NCI-H1105 (cell line): ENCODE measurements at regions not wholly inside any gene's neighbourhood (a gene's known extent, or its start where the extent isn't known, plus 50 kb on each side); places are given as distances from the start of the nearest gene placed in this dataset.

Source experiments
- DNase-seq: peaks from one replicate; lab custom pipeline; 2025; lab: John Stamatoyannopoulos, UW

DNA sequence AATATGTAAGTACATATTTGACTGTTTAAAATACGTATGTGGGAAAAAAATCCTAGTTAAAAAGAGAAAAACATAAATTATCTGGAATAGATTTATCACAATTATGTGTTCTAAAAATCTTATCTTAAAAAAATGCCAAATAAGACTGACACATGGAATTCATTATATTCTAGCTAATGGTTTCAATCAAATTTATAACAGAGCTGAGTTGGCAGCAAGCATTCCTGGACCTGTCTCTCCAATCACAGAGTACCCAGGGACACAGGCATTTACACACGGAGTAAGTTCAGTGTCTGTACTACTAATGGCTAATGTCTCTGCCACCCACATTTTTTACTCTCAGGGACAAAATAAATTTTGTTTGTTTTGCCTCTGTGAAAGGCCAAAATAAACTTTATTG lies 122.3 kb downstream of the RPS12 start:
- no peak for DNase-seq

DNA sequence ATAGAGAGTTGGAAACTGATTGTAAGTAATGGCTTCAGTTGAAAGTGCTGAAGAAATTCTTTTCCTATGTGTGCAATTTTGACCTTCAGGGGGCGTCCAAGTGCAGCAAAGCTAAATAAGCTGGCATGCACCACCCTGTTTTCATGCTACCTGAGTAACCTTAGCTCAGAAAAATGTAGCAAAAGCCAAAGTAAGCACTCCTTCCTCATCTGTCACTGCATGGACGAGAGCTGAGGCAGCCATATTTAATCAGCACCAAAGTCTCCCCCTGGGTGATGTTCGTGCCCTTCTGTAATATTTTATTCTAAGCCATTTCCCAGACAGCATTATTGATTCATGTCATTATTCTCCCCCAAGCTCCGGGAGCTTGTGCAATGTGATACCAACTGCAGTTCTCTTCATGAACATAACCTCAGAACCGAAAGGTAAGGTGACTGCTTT lies 123.1 kb downstream of the RPS12 start:
- DNase-seq: peak; percentile 68

DNA sequence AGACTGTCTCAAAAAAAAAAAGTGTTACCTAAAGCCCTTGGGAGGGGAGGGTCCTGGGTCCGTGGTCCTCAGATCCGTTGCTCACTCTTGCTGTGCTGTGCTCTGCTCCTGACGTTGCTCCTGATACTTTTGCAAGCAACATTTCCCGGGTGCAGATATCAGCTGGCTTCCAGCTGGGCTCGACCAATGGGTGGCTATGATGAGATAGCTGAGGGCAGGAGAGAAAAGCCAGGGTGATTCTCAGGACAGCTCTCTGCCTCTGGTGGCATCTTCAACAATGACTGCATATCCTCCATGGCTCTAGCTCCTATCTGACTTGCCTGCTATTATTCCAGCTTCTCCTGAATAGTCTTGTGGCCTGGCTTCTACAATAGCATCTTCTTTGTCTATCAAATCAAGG lies 134.5 kb downstream of the RPS12 start:
- no peak for DNase-seq

DNA sequence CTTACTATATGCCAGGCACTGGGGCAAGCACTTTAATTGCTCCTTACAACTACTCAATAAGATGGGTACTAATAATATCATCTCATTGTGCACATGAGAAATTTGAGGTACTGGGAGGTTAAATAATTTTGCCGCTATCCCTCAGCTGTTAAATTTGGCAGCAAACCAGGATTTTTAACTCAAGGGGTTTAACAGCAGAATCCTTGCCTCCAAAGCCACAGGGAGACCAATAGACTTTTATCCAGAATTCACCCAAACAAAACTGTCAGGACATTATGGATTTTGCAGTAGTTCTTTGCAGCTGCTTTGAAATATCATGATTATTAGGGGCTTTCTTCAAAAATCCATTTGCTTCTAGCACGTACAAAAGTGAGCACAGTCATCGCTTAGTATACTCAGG lies 136.2 kb downstream of the RPS12 start:
- DNase-seq: no peak

DNA sequence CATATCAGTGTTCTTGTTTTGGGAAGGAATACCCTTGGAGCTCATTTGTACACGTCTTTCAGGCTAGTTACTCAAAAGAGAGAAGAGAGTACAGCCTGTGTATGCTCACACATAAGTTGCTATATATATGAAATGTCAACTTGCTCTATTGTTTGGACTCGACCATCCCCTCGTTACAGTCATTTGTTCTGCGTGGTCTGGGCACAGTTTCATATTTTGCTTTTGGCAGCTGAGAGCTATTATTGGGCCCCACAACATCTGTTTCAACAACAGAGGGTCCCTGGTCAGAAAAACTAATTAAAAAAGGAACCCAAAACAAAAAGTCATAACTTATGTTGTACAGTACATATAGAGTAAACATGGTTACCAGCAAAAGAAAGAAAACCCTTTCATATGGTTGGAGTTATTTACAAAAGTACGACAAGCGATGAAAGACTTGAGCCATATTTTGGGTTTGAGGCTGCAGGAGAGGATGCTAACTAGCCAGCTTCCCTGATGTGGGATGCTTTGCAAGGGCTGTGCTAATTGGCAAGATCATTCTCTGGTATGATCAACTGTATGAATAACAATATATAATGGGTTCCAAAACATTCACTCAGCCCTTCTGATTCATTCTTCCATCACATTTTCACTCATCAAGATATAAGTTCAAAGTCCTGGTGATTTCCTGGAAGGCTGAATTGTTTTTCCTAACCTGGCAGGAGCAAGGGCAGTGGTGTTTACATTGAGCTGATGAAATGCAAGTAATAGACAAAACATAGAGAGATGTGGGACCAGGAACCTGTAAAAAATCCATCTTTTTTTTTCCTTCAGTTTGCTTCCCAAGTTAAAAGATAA lies 137.9 kb downstream of the RPS12 start:
- DNase-seq: no peak

DNA sequence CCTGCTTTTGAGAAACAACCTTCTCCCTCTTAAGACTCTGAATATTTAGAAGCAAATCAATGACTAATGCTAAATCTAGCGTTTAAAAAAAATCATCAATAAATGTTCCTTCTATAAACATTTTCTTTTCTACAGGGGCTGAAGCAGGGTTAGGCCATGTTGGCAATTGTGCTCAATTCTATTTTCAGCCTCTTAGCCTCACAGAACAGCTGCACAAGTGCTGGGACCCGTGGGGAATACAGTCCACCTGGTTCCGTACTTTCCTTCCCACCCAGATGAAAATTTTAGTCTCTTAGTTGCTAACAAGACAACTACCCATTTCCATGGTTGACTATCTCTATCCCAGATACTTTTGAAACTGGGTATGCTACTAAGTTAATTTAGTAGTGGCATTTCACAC lies 138.6 kb downstream of the RPS12 start:
- DNase-seq: no peak

DNA sequence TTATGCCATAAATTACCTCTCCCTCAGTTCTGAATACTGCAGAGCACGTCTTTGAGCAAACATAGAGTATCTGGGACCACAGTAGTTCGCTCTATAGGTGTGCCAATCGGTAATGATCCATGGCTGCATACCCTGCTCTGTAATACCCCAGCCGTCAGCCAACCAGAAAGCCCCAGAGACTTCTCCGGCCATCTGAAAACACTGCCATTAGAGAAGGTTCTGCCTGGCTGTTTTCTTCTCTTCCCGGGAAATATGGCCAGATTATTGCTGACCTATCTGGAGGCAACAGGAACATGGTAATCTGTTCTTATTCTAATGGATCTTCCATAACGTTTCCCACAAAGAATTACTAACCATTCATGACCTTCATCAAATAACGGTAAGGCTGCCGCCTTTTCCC lies 139.9 kb downstream of the RPS12 start:
- DNase-seq: no peak

DNA sequence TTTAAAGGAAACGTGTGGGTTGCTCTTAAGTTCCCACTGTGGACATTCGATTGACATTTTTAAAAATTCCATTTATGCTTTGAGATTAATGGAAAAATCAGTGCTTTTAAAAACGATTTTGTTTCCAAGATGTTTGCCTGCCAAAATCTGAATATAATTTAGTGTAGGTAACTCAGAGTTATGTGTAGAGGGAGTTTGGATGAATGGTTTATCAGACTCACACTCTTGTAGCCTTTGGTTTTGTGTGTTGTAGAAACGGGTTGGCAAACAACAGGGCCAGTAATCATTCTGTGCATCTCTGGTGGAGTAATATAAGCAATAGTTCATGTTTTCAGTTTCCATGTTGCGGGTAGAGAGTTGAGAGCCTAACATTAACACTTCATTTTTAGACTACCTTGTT lies 140.6 kb downstream of the RPS12 start:
- DNase-seq: no peak

DNA sequence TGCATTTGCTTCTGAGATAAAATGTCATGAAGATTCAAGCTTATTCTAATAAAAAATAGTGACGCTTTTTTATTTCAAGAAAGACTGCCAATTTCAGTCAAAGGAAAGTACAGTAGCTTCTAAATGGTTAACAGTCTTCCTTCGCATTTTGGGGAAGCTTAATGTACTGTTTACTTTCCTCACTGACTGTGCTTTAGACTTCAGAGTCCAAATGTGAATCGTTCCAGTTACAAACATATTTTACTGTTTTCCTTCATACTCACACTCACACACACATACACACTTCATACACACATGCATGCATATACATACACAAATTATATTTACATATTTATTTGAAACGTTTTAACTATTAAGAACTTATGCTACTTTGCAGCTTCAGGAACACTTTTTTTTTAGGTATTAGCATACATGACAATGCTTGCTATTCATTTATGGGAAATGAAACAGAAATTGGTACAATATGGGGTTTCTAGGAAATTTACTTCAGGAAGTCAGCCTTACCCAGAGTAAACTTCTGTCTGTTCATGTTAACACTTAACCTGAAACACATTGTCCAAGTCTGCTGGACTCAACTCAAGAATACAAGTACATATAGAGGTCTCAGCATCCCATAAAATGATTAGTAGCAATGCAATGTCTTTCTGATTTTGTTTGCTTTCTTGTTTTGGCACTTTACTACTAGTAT lies 145.4 kb downstream of the RPS12 start:
- no peak for DNase-seq

DNA sequence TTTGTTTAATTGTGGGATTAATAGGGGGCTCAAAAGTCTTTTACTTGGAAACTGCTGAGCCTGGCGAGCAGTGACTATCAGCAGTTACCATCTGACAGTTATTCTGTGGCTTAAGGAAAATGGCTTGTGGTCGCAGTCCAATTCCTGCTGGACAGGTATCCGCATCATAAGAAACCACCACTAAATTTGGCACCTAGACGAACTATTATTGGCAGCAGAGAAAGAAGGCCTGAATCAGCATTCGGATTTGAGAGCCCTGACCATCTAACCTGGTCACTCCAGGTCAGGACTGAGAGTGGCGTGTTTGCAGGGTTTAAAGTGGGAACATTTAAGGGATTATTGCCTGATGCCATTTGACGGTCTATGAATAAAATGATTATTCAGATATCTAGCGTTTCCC lies 146.4 kb downstream of the RPS12 start:
- DNase-seq: no peak

DNA sequence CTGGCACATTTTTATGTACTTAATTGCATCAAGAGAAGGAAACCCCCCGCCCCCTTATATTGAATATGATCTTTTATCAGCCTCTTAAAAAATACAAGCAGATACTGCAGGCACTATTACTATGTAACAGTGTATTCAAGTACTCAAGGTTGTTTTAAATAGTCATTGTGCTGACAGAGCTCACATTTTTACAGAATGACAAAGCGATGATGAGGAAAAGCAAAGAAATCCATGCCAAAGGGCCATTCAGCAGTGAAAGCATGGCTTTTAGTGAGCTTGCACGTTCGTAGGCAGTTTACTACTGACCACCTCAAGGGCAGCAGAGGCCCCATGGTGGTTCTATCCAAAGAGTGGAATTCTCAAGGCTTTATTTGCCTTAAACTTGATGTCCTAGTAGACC lies 146.8 kb downstream of the RPS12 start:
- no peak for DNase-seq

DNA sequence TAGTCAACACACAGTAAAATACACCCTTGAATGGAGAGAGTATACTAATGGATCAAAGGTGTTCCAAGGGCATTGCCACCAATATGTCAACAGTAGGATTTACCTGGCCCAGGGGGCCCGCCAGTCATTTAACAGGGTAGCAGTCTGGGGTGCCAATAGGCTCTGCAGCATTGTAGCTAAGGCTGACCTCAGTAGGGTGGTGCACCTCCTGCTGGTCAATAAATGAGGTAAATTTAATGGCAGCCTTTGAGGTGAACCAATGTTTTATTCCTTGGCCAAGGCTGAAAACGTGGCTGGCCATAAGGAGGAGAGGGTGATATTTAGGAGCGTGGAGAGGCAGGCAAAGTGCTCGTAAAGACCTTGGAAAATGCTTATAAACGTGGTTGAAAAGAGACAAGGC lies 147.2 kb downstream of the RPS12 start:
- DNase-seq: no peak

DNA sequence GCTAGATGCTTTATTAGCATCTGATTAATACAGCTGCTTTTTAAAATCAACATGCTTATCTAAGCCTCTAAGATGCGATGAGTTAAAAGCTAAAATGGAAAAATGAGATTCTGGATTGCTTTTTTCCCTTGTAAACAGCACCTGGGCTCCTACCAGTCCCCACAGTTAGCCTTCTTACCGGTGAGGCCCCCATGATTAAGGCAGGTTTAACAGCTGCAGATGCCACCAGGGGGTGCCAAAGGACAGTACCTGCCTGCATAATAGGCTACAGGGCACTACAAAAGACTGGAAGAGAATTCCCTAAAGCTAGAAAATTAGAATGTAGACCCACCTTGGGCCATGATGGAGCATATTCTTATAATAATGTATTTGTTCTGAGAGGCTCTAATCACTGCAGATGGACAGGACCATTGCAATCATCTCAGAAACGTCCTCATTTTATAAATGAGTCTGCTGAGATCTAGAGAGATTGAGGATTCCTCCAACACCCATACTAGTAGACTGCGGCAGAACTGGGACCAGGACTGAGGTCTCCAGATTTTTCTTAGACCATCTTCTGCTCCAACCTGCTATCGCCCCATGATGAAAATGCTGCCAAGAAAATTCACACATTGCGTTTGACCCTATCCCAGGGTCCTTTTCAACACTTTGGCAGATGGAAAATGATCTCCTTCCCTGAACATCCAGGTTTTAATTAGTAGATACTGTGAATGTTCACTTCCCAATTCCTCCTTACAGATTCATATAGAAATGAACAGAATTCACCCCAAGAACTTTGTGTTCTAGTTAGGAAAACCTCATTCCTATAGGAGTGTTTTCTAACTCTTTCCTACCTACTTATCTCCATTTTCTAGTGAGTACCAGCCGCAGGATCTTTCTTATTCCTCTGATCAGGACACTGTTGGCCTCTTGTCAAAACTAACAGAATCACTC lies 148.8 kb downstream of the RPS12 start:
- DNase-seq: peak; percentile 53

DNA sequence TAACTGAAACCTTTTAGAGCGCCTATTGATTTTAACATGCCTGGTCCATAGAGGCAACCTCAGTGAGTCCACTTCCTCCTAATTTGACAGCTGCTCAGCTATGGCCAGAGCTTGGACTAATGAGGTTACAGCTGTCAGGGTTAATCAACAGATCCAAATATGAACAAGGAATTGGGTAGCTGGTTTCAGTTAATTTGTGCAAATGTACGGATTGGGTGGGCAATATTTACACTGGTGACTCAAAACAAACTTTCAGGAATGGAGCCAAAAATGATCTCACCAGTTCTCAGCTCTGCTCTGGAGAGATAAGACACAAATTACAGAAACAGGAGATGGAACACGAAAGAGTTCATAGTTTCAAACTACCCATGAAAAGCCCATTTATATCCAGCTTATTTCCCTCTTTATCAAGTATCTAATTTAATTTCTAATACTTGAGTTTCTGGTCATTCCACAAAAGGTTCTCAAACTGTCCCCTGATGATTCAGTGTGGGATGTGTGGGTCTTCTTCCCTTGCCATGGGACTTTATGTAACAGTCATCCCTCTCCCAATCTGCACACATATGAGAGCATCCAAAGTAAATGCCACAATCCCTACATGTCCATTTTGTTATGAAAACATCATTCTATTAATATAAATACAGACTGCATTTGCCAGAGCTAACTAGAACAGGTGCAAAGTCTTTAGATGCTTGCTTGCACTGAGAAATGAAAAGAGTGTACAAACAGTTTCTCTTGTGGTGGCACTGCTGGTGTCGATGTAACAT lies 149.9 kb downstream of the RPS12 start:
- DNase-seq: peak; percentile 9

DNA sequence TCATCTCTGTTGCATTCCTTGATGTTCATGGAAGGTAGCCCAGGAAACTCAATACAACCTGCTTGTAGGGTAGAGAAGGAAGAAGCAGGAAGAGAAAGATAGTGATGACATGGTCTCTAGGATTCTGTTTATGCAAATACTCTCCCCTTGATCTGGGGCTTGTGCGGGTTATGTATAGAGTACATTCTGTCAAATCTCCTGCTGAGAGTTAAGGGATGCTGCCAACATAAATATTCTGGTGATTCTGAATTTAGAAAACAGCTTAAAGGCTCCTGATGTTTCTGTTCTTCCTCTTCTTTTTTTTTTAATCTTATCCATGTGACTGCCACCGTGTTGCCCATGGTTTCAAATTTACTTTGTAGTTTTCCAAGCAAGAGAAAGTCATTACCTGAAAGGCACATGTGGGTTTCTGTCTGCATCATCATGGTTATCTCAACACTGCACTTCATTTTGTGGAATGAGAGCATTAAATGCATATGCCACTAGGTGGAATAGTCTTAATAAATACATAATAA lies 150.6 kb downstream of the RPS12 start:
- DNase-seq: no peak

DNA sequence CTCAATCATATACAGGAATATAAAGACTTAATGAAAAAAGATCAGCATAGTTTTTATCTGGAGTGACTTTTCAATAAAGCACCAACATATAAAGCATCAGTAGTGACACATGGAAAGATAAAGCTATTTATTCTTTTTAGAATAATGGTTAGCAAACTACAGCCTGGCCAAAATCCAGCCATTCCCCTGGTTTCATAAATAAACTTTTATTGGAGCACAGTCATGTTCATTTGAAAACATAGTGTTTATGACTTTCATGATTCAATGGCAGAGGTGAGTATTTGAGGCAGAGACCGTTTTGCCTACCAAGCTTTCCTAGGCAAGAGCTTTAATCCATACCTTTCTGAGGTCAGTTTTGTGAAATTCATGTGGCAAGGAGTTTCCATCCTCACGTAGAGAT lies 153.5 kb downstream of the RPS12 start:
- no peak for DNase-seq

DNA sequence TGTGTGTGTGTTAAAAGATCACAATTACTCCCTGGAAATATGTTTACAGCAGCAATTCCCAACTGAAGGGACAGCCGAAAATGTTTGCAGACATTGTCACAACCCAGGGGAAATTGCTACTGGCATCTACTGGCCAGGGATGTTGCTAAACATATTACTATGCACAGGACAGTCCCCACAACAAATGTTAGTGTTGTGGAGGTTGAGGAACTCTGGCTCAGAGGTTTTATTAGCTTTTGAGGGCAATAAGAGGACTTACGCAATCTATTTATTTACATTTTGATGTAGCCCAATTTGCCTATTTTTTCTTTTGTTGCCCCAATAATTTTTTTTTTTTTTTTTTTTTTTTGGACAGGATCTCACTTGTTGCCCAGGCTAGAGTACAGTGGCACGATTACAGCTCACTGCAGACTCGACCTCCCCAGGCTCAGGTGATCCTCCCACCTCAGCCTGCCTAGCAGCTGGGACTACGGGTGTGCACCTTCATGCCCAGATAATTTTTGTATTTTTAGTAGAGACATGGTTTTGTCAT lies 154.1 kb downstream of the RPS12 start:
- no peak for DNase-seq

DNA sequence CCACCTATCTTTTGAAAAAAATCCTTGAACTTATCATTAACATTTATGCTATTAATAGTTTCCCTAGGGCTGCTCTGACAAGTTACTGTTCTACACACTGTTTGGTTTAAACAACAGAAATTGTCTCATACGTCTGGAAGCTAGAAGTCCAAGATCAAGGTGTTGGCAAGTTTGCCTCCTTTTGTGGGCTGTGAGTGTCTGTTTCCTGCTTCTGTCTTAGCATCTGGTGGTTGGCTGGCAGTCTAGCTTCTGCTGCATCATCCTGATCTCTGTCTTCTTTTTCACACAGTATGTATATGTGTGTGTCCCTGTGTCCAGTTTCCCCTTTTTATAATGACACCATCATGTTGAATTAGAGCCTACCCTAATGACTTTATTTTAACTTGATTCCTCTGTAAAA lies 154.8 kb downstream of the RPS12 start:
- DNase-seq: no peak

DNA sequence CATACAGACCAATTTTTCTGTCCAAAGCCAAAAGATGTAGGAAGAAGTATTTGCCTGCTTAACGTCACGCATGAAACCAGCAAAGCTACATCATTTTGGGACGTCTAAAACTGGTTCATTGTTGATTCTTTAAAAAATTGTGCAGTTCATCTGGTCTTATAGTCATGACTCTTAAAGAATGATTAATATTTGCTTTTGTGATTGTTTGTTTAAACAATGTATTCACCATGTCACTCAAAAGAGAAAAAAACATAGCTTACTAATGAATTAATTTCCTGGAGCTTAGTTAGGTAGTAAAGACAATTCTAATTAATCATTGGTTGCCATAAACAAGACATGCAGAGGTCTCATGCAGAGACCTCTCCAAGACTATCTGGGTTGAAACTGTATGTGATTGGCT lies 157.3 kb downstream of the RPS12 start:
- DNase-seq: no peak

DNA sequence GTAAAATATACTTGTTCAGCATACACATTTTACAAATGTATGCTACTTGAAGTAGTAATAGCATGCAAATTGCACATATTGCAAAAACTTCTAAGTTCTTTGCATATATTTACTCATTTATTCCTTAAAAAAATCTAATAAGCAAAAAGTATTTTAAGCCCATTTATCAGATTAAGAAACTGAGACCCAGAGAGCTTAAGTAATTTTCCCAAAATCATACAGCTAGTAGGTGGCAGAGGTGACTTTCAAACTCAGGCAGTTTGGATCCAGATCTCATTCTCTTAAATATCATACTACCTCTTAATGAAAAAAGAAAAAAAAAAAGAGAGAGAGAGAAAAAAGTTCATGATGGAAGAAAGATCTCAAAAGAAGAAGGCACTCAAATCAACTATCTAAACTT lies 157.9 kb downstream of the RPS12 start:
- DNase-seq: no peak

DNA sequence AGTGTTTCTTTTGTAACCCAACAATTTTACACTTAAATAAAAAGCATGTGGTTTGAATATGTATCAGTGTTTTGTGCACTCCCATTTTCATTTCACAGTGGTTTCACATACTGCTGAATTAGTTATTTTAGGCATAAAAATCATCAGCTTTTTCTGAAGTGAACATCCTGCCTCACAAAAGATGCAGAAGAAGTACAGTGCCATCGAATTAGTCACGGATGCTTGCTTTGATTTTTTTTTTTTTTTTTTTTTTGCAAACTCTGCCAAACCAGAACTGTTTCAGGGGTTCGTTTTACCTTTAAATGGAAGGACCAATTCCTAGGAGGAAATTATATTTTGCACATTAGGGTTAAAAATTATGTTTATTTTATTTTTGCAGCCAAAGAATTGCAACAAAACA lies 158.6 kb downstream of the RPS12 start:
- peak; percentile 19 for DNase-seq
